TTC549 (cell line): ENCODE measurements at regions not wholly inside any gene's neighbourhood (a gene's known extent, or its start where the extent isn't known, plus 50 kb on each side); places are given as distances from the start of the nearest gene placed in this dataset.
"Not testable (repeated sequence)": the region's sequence is repeated elsewhere in the genome, so short reads cannot be mapped to it uniquely, and the experiment has no call there.

Experiments used
- FAIRE-seq: peaks from 2 replicates; lab custom pipeline; 2012; peaks lifted over from hg19 to GRCh38; lab: Jason Lieb, UNC

- FAIRE-seq: no peak
Measured at GRCh38 chr7:67620216-67620933, 623.7 kb downstream of the TYW1 start.

GRCh38 chr7:67621704-67622103 lies 625.1 kb downstream of the TYW1 start:
- no peak for FAIRE-seq

GRCh38 chr7:67625257-67625737 lies 628.7 kb downstream of the TYW1 start:
- FAIRE-seq: no peak

DNA sequence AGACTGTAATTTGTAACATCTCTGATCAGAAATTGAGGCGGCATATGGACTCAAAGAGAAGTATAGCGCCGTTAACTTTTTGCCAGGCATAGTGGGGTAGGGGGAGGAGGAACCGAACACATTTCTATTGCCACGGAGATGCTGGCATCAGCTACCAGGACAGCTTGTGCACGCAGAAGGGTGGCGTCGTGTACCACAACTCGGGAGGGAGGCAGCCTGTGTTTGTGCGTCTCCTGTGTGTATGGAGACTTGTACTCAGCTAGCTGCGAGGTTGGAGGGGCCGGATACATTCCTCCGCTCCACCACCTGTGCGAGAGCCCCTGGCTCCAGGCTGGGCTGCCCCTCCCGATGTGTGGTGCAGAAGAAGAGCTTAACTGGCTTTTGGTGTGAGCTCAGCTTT lies 634.8 kb downstream of the TYW1 start:
- FAIRE-seq: no peak

DNA sequence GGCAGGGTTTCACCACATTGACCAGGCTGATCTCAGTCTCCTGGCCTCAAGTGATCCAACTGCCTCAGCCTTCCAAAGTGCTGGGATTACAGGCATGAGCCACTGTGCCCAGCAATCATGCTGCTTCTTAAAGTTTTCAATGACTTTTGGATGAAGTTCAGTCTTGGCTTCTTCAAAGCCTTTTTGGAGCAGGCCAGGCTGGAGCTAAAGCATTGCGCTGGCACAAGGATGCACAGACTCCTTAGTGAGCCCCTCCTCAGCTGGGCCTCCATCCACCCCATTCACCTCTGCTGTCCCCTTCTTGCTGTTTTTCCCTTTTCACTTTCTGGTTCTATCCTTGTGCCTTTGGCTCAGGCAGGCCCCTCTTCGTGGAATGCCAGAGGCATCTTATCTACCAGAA lies 638.6 kb downstream of the TYW1 start:
- no peak for FAIRE-seq

DNA sequence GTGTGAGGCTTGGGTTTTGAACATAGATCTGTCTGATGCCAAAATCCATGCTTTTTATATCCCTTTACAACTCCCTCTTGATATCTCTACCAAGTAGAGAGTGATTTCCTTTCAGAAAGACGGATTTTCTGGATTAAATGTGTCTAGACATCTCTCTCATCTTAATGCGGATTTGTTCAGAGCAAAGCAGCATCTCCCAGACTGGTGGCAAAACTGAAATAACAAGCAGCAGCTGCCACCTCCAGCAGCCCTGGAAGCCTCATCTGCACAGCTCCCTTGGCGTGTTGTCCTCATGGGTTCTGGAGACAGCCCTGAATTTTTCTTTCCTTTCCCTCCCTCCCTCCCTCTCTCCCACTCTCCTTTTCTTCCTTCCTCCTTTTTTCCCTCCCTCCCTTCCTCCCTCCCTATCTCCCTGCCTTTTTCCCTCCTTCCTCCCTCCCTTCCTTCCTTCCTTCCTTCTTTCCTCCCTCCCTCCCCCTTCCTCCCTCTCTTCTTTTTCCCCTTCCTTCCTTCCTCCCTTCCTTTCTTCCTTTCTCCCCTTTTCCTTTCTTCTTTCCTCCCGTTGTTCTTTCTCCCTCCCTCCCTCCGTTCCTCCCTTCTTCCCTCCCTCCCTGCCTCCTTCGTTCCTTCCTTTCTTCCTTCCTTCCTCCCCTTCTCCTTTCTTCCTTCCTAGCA lies 639.9 kb downstream of the TYW1 start:
- FAIRE-seq: no peak

DNA sequence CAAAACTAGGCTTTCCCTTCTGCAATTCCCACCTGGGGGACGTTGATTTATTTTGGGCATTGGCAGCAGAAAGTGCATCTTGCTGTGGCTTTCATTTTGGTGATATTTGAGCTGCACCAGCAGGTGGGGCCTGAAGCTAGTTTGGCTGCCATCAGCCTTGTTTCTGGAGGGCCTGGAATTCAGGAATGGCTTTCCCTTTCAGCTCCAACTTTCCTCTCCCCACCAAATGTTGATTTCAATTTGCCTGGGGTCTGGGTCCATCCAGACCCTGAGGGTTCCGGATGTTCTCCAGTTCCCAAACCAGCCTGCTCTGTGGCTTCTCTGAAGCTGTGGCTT lies 640.4 kb downstream of the TYW1 start:
- FAIRE-seq: no peak

DNA sequence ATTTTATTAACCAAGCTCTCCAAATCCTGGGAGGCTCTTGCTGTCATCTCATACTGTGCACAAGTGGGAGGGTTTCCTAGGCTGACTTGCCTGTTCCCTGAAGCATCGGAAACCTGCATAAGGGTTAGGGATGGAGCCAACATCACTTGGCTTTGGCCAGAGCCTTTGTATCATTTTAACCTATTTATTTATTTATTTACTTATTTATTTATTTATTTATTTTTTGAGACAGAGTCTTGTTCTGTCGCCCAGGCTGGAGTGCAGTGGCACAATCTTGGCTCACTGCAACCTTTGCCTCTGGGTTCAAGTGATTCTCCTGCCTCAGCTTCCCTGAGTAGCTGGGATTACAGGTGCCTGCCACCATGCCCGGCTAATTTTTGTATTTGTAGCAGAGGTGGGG lies 645.9 kb downstream of the TYW1 start:
- FAIRE-seq: not testable (repeated sequence)

GRCh38 chr7:67644151-67644550 lies 647.5 kb downstream of the TYW1 start:
- FAIRE-seq: no peak

DNA sequence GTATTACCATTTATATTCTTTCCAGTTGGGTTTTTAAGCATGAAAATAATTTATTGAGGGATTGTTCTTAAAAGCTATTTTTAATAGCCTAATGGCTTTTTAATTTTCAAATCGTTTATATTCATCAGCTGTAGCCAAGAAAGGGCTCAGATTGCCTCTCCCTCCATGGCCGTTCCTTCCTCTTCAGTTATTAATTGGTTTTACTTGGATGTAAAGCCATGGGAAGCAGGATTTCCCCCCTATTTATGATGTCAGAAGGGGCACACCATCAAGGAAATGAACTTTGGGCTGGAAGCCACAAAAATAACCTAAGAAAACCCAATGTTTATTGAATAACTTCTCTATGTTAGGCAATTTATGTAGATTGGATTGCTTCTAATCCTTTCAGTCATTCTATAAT lies 656.3 kb downstream of the TYW1 start:
- no peak for FAIRE-seq

- FAIRE-seq: no peak
Measured at GRCh38 chr7:67653856-67654454, 657.3 kb downstream of the TYW1 start.

DNA sequence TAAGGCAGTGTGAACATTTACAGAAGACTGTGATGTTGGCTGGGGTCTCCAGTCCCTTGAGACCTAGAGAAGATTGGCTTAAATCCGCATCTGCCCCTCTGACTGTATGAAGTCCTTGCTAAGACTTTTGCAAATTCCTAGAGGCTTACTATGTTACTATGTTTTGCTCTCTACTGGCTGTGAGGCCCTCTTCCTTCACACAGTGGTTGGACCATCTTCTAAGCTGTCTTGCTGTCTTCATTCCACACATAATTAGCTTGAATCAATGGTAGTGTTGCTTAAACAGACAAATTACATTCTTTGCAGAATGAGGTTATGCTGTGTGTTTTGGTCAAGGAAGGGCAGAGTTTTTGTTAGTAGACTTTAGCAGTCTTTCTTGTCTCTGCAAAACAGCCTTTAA lies 658.0 kb downstream of the TYW1 start:
- FAIRE-seq: no peak

DNA sequence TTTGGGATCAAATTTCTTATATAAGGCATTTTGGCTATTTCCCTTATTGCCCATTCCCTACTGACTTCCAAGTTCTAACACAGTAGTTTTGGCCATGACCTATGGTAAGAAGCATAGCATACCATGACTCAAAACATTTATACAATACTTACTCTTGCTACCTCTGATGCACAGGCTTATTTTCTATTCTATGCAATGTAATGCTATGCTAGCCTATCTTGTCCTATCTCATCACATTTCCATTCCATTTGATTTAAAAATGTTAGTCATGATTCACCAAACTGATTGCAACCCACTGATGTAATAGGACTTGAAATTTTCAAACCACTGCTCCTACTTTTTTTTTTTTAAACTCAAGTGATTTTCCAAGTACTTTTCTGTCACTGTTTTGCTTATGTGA lies 658.5 kb downstream of the TYW1 start:
- FAIRE-seq: no peak

- no peak for FAIRE-seq
Measured at GRCh38 chr7:67659091-67659490, 662.5 kb downstream of the TYW1 start.

GRCh38 chr7:67662804-67663203 lies 666.2 kb downstream of the TYW1 start:
- FAIRE-seq: no peak

DNA sequence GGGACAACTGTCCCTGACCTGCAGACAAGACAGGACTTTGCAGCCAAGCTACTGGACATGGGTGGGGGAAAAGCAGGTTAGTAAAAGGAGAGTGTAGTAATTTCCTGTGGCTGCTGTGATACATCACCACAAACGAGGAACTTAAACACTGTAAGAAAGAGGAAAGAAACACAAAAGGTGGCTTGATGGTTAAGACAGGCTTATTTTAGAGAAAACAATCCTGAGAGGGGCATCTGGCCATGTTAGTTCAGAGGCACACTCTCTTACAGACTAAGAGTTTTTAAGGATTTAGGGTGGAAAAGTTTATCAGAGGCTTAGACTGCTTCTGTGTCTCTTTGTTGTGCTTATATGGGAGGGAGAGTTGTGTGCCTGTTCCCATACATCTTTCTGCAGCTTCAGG lies 667.0 kb downstream of the TYW1 start:
- FAIRE-seq: no peak

DNA sequence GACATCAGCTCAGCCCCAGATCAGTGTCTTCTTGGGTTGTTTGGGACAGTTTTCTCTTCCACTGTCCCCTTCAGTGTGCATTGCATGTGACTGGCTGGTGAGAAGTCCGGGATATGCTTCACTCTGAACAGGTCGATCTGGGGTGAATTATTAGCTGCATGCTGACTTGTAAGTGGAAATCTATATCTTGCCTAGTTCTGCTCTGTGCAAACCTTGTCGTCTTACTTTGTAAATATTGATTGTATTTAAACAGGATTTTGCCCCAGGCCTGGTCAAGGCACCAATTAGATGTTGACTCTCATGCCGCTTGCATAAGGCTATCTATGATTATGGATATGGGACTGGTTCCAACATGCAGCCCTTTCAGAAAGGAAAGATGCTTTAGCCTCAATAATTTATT lies 669.7 kb downstream of the TYW1 start:
- not testable (repeated sequence) for FAIRE-seq

DNA sequence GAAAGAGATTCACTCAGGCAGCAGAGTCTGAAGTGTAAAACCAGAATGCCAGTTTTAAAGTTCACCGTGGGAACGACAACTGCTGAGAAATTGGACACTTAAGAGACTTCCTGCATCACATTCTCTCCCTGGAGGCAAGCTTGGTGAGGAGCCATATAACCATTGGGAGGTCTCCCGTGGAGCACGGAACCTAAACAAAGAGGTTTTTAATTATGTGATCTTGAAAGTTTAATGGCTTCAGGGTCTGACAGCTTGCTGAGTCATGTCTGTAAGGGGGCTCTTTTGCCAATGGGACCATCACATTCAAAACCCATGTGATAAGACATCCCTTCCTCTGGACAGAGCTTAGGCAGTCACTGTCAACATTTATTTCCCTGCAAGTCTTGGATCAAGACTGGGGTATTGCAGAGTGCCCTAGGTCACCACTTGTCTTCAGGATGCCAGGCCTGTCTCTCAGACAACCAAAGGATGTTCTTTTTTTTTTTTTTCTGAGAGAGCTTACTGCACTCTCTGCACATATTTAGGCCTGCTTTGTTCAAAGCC lies 674.4 kb downstream of the TYW1 start:
- FAIRE-seq: no peak

- FAIRE-seq: no peak
Measured at GRCh38 chr7:67673861-67674260, 677.2 kb downstream of the TYW1 start.

GRCh38 chr7:67674862-67675261 lies 678.2 kb downstream of the TYW1 start:
- FAIRE-seq: not testable (repeated sequence)

GRCh38 chr7:67675971-67676370 lies 679.3 kb downstream of the TYW1 start:
- no peak for FAIRE-seq

DNA sequence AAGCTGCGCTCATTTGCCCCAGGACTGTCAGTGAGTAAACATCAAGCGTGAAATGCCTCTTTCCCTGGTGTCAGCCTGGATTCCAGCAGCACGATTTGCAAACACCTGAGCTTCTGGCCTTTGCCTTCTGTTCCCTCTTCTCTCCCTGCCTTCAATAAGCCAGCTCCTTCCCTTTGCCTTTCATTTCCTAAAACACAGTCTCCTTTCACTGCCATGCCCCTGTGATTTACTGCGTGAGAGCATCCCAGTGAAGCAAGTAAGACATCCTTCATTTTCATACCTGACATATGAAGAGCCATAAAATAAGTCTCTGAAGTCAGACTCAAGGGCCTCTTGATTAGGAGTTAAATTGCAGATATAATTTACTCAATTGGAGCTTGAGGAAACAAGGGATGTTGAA lies 681.8 kb downstream of the TYW1 start:
- FAIRE-seq: no peak

- no peak for FAIRE-seq
Measured at GRCh38 chr7:67683628-67684027, 687.0 kb downstream of the TYW1 start.
